GM12875 (cell line): ENCODE measurements at regions not wholly inside any gene's neighbourhood (a gene's known extent, or its start where the extent isn't known, plus 50 kb on each side); places are given as distances from the start of the nearest gene placed in this dataset.
"Not testable (repeated sequence)": the region's sequence is repeated elsewhere in the genome, so short reads cannot be mapped to it uniquely, and the experiment has no call there.

ENCODE experiments used
- H3K4me3 ChIP-seq: one replicate; pipeline ENCODE4 v1.5.1; 2011; ENCODE audit warnings: low read depth, low read length, control low read depth
- TF ChIP-seq, protein P1 (sequence below): IDR thresholded peaks from 2 replicates; pipeline ENCODE4 v1.5.1; 2011; ENCODE audit warnings: low read depth, mild to moderate bottlenecking, control low read depth, inconsistent platforms, low read length, moderate library complexity, borderline replicate concordance; ENCODE audit not compliant: insufficient read depth

DNA sequence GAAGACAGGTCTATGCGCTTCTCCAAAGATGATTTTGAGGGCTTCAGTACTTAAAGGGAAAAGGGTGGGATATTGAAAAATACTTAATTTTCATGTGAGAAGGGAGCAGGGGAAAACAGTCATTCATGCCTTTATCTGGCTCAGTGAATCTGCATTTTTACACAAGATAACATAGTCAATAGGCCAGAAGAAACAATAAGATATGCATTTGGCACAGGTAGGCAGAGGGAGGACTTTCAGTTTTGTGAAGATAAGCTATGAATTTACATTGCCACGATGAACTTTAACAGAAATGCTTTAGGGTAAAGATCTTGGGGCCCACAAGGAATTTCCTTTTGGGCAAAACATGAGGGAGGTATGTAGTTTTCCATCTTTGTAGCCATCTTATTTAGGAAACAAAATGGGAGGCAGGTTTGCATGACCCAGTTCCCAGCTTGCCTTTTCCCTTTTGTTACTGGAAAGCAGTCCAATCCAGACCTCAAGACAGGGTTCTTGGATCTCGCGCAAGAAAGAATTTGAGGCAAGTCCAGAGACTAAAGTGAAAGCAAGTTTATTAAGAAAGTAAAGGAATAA, 504.2 kb downstream of the IGSF11 start:
- H3K4me3 ChIP-seq, result no peak overlapping the region
- TF ChIP-seq, protein P1, sequence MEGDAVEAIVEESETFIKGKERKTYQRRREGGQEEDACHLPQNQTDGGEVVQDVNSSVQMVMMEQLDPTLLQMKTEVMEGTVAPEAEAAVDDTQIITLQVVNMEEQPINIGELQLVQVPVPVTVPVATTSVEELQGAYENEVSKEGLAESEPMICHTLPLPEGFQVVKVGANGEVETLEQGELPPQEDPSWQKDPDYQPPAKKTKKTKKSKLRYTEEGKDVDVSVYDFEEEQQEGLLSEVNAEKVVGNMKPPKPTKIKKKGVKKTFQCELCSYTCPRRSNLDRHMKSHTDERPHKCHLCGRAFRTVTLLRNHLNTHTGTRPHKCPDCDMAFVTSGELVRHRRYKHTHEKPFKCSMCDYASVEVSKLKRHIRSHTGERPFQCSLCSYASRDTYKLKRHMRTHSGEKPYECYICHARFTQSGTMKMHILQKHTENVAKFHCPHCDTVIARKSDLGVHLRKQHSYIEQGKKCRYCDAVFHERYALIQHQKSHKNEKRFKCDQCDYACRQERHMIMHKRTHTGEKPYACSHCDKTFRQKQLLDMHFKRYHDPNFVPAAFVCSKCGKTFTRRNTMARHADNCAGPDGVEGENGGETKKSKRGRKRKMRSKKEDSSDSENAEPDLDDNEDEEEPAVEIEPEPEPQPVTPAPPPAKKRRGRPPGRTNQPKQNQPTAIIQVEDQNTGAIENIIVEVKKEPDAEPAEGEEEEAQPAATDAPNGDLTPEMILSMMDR, result no peak

DNA sequence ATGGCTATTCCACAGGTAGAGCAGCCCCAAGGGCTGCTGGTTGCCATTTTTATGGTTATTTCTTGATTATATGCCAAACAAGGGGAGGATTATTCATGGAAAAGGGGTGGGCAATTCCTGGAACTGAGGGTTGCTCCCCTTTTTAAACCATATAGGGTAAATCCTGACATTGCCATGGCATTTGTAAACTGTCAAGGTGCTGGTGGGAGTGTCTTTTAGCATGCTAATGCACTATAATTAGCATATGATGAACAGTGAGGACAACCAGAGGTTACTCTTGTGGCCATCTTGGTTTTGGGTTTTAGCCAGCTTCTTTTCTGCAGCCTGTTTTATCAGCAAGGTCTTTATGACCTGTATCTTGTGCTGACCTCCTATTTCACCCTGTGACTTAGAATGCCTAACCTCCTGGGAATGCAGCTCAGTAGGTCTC, 503.7 kb downstream of the IGSF11 start:
- H3K4me3 ChIP-seq, result not testable (repeated sequence)

DNA sequence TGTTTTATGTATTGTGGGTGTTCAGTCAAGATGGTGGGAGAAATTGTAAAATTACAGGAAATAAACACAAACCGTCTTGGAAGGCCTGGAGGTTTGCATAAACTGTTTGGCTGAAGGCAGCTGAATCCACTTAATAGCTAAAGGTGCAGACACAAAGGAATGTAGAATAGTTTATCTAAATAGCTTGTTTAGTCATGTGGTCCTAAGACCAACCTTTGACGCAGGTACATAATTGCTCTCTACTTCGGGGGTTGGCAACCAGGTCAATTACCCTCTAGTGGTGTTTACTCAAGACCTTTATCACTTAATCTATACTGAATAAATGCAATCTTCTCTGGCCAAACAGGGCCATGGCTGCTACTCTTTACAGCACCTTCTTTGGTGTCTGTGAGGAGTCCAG, 502.8 kb downstream of the IGSF11 start:
- TF ChIP-seq, protein P1, result no peak
- no peak overlapping the region for H3K4me3 ChIP-seq

DNA sequence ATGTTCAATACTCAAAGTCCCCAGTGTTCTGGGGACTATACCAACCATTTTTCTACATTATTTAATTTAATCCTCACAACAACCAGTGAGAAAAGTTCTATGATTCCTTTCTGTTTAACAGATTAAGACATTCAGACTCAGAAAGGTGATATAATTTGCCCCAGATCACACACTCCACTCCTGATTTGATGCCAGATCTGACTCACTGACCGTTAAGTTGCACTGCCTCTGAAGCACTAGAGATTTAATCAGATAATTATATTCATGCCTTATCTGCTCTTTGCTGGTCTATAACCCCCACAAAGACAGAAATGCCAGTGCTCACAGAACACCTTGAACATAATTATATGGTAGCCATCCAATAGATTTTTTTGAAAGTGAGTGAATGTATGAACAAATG, 501.0 kb downstream of the IGSF11 start:
- TF ChIP-seq, protein P1, result no peak
- no peak overlapping the region for H3K4me3 ChIP-seq

DNA sequence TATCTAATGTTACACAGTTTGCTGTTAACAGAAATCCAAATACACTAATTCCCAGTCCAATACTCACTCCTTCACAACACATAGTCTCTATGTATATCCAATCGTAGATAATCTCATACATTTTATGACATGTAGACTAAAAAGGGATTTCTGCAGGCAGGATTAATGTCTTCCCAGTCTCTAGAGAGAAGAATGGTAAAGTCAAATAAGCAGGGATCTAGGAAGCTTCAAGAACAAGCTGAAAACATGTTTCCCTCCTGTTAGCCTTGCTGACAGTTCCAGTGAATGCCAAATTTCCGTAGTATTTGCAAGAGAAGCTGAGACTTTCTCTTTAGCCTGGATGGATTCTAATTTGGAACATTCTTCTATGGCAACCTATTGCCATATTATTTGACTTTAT, 500.1 kb downstream of the IGSF11 start:
- H3K4me3 ChIP-seq, result no peak overlapping the region
- TF ChIP-seq, protein P1, result no peak

DNA sequence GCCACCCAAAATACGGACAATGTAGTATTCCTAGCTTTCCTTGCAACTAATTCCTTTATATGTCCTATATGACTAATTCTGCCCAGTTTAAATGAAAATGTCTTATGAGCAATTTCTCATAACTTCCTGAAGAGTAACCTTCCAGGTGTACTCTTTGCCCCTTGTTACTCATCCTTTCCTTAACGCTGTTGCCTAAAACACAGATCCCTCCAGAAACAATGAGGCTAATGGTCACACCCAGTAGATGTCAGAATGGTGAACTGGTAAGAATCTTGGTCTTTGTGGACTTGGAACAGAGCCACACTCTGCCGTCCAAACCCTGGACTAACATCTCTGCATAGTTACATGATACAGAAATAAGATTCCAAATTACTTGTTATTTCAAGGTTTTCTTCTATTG, 497.9 kb downstream of the IGSF11 start:
- TF ChIP-seq, protein P1, result no peak
- H3K4me3 ChIP-seq, result no peak overlapping the region

DNA sequence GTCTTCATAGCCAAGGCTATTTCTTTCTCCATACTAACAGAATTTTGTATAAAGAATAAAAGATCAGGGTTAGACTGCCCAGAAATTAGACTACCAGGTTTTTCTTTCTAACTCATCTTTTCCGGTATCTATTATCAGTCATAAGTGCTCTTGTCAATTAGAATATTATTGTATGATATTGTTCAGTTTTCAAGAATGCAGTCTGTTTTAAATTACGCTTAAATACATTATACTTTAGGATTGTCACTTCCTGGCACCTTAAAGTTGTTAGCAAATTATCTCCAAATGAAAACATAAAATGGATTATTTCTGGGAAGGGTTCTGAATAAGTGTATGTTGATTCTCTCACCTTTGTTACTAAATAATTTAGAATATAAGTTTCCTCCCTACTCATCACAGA, 497.2 kb downstream of the IGSF11 start:
- TF ChIP-seq, protein P1, result no peak
- no peak overlapping the region for H3K4me3 ChIP-seq

DNA sequence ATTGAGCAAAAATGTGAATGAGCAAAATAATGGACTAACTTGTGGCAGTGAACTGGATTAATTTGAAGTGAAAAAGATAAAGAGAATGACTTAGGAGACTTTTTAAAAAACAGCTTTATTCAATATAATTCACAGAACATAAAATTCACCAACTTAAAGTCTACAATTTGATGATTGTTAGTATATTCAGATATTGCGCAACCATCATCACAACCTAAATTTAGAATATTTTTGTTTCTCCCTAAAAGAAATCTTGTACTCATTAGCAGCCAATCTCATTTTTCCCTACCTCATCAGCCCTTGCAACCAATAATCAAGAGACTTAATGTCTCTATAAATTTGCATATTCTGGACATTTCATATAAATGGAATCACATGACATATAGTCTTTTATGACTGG, 496.5 kb downstream of the IGSF11 start:
- H3K4me3 ChIP-seq, result no peak overlapping the region
- TF ChIP-seq, protein P1, result no peak

DNA sequence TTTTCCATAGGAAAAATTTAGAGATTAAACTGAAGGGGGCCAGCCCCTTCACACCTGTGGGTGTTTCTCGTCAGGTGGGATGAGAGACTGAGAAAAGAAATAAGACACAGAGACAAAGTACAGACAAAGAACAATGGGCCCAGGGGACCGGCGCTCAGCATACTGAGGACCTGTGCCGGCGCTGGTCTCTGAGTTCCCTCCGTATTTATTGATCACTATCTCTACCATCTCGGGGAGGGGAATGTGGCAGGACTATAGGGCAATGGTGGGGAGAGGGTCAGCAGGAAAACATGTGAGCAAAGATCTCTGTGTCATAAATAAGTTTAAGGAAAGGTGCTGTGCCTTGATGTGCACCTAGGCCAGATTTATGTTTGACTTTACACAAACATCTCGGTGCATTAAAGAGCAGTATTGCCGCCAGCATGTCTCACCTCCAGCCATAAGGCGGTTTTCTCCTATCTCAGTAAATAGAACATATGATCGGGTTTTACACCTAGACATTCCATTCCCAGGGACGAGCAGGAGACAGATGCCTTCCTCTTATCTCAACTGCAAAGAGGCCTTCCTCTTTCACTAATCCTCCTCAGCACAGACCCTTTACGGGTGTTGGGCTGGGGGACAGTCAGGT, 494.7 kb downstream of the IGSF11 start:
- not testable (repeated sequence) for H3K4me3 ChIP-seq

DNA sequence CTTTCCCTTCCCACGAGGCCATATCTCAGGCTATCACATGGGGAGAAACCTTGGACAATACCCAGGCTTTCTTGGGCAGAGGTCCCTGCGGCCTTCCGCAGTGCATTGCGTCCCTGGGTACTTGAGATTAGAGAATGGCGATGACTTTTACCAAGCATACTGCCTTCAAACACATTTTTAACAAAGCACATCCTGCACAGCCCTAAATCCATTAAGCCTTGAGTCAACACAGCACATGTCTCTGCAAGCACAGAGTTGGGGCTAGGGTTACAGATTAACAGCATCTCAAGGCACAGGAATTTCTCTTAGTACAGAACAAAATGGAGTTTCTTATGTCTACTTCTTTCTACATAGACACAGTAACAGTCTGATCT, 494.2 kb downstream of the IGSF11 start:
- not testable (repeated sequence) for H3K4me3 ChIP-seq
